Fibroblast of the aortic adventitia (primary cell): ENCODE measurements at regions not wholly inside any gene's neighbourhood (a gene's known extent, or its start where the extent isn't known, plus 50 kb on each side); places are given as distances from the start of the nearest gene placed in this dataset.

Experiments used
- DNase-seq: peaks from one replicate; pipeline ENCODE4 v3.0.0-alpha.2; 2010; ENCODE audit warnings: low read depth
- H3K4me3 ChIP-seq: 2 replicates; pipeline ENCODE4 v1.5.1; 2011; ENCODE audit warnings: low read depth, mild to moderate bottlenecking, control low read depth, low read length, moderate library complexity
- TF ChIP-seq, protein P1 (sequence below): IDR thresholded peaks from 2 replicates; pipeline ENCODE4 v1.5.1; 2011; ENCODE audit warnings: mild to moderate bottlenecking, low read length, control low read depth, inconsistent platforms; ENCODE audit not compliant: insufficient read depth

DNA sequence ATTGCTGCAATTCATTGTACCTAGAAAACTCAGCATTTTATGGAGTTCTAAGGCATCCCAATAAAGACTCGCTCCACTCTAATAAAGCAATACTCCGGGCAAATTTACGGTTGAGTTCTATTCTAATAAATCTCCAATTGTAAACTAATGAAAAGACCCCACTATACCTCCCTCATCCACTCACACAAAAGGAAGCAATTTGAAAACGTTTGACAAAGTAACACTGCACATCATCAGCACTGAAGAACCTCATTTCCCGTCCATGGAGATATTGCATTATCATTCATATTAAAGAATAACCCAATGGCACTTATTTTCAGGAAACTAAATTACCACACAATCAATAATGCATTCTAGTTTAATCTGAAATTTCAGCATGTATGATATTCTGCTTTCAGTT, 111.0 kb upstream of the LMO3 start:
- no peak overlapping the region for H3K4me3 ChIP-seq
- TF ChIP-seq, protein P1, sequence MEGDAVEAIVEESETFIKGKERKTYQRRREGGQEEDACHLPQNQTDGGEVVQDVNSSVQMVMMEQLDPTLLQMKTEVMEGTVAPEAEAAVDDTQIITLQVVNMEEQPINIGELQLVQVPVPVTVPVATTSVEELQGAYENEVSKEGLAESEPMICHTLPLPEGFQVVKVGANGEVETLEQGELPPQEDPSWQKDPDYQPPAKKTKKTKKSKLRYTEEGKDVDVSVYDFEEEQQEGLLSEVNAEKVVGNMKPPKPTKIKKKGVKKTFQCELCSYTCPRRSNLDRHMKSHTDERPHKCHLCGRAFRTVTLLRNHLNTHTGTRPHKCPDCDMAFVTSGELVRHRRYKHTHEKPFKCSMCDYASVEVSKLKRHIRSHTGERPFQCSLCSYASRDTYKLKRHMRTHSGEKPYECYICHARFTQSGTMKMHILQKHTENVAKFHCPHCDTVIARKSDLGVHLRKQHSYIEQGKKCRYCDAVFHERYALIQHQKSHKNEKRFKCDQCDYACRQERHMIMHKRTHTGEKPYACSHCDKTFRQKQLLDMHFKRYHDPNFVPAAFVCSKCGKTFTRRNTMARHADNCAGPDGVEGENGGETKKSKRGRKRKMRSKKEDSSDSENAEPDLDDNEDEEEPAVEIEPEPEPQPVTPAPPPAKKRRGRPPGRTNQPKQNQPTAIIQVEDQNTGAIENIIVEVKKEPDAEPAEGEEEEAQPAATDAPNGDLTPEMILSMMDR = no peak
- no peak for DNase-seq

DNA sequence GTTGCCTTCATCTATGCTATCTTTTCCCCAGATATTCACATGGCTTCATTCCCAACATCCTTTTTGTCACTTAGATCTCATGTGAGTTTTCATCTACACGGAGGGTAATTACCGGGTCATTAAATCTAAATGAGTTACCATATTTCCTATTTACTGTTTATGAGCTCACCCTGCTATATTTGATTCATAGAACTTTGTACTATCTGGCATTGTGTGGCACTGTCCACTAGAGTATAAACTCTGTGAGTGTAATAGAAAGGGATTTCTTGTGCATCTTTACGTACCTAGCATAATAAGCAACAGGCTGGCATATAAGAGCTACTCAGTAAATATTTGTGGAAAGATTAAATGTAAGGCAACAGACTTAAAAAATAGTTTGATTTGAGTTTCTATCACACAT, 86.1 kb upstream of the LMO3 start:
- no peak for DNase-seq
- TF ChIP-seq, protein P1 = no peak
- no peak overlapping the region for H3K4me3 ChIP-seq

DNA sequence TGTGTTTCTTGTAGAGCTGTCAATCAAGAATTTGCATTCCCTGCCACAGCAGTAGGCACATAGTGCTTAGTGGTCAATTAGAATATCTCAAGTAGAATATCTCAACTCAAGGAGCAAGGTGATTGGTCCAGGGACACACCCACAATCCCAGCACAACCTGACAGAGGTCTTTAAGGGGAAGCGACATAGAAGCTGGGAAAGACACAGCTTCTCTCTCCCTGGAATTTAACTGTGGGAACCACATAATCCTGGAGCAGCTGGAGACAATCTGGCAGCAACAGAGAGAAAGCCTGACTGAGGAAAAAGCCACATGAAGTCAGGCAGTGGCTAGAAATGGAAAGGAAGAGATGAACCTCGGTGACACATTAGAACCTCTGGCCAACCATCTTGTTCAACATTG, 85.7 kb upstream of the LMO3 start:
- TF ChIP-seq, protein P1 = no peak
- H3K4me3 ChIP-seq = no peak overlapping the region
- no peak for DNase-seq

DNA sequence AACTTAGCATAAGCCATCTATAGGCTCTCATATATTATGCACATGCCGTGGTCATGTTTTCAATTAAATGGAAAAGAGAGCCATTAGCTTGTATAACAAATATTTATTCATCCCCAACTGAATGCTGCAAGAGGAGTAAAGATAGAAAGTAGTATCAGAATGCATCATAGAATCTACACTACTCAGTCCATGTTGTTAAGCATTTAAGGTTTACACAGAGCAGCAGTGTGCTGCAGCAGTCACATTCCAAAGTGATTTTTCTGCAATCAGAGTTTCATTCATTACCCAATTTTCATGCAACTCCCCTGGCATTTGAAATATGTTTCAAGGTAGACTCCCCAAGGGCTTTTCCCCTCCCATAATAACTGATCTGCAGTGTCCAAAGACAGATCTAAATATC, 82.2 kb upstream of the LMO3 start:
- TF ChIP-seq, protein P1 = no peak

DNA sequence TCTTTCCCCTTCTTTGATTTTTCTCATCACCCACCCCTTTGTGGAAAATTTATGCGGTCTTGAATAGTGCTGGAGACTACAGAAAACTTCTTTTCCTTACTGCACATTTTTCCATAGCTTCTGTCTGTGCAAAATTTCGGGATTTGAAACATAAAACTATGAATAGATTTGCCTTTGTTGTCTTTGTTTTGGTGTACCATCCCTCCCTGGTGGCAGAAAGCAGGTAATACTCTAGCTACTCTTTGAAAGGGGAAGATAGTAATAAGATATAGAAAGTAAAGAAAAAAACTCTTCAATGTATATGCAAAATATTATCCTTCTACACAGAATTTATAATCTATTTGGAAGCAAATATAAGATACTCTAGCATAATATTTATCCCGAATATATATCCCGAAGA, 79.1 kb upstream of the LMO3 start:
- H3K4me3 ChIP-seq = no peak overlapping the region
- peak; percentile 47 for DNase-seq
- TF ChIP-seq, protein P1 = peak; percentile 62

More for the DNA sequence above, 82.2 kb upstream of the LMO3 start:
- no peak overlapping the region for H3K4me3 ChIP-seq
- no peak for DNase-seq

DNA sequence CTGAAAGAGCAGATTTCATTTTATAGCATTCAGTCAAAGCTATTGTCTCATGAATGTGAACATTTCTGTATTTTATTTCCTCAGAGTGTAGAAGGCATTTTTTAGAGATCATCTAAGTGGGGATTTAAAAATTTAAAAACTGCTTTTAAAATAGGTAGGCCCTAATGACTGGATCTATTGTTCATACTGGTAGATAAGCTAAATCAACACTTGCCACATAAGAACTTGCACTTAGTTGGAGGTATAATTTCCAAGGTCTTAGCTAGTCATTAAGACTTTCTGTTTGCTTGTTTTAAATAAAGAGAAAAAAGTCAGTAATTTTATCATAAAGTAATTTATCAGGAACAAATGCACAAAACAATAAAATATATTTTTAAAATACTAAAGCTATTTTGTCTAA, 75.2 kb upstream of the LMO3 start:
- H3K4me3 ChIP-seq = no peak overlapping the region
- TF ChIP-seq, protein P1 = no peak
- DNase-seq = no peak

DNA sequence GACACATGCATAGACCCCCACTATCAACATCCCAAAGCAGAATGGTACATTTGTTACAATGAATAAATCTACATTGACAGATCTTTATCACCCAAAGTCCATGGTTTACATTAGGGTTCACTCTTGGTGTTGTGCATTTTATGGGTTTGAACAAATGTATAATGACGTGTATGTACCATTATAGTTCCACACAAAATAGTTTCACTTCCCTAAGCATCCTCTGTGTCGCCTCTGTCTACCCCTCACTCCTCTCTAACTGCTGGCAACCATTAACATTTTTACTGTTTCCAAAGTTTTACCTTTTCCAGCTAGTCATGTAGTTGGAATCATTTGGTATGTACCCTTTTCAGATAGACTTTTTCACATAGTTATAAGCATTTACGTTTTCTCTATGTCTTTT, 69.5 kb upstream of the LMO3 start:
- DNase-seq = no peak
- TF ChIP-seq, protein P1 = no peak
- no peak overlapping the region for H3K4me3 ChIP-seq
